Choroid plexus epithelial cell (primary cell): ENCODE measurements at regions not wholly inside any gene's neighbourhood (a gene's known extent, or its start where the extent isn't known, plus 50 kb on each side); places are given as distances from the start of the nearest gene placed in this dataset.

Experiments used
- DNase-seq: peaks from one replicate; pipeline ENCODE4 v3.0.0-alpha.2; 2010; ENCODE audit warnings: low read depth
- H3K4me3 ChIP-seq: 2 replicates; pipeline ENCODE4 v1.5.1; 2011; ENCODE audit warnings: low read depth, mild to moderate bottlenecking, control low read depth, low read length, moderate library complexity
- TF ChIP-seq, protein P1 (sequence below): conservative IDR thresholded peaks from 2 replicates; pipeline ENCODE4 v1.5.1; 2011; ENCODE audit warnings: low read depth, mild to moderate bottlenecking, control low read depth, inconsistent platforms, low read length, moderate library complexity

- DNase-seq, result no peak
- no peak overlapping the region for H3K4me3 ChIP-seq
- TF ChIP-seq, protein P1, sequence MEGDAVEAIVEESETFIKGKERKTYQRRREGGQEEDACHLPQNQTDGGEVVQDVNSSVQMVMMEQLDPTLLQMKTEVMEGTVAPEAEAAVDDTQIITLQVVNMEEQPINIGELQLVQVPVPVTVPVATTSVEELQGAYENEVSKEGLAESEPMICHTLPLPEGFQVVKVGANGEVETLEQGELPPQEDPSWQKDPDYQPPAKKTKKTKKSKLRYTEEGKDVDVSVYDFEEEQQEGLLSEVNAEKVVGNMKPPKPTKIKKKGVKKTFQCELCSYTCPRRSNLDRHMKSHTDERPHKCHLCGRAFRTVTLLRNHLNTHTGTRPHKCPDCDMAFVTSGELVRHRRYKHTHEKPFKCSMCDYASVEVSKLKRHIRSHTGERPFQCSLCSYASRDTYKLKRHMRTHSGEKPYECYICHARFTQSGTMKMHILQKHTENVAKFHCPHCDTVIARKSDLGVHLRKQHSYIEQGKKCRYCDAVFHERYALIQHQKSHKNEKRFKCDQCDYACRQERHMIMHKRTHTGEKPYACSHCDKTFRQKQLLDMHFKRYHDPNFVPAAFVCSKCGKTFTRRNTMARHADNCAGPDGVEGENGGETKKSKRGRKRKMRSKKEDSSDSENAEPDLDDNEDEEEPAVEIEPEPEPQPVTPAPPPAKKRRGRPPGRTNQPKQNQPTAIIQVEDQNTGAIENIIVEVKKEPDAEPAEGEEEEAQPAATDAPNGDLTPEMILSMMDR, result no peak
Observed at GRCh38 chr11:119993722-119994121, 144.2 kb downstream of the TRIM29 start.

DNA sequence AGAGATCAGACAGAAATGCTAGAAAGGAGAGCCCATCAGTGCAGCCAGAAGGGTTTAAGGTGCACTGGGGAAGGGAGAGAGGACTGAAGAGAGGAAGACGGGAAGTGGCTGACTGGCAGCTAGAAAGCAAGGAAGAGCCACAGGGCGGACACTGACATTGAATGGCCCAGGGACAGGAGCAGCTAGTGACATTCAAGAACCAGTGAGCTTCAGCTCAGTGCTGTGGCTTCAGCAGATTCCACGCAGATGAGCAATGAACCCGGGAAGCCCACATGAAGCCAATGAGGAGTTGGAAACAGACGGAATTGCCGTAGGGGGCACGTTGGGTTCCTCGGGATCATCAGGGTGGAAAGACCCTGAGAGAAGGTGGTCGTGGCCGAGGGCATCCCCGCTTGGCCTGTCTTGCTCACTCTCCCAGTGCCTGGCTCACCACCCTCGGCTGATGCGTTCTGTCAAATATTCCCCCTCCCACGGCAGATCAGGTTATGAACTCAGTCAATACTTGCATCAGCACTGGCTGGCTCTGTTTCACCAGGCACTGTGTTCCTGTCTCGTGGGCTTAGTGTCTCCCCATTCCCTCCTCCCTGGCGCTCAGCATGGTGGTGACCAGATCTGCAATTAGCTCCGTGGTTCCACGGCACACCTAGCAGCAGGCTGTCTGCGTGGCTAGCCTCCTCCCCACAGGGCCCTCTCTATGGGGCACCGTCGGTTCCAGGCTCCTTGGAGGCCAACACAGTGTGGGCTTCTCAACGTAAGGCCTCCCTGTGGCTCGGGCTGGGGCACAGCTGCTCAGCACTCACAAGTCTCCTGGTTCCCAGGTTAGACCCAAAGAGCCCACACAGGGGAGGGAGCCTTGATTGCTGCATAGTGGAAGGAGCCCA lies 145.5 kb downstream of the TRIM29 start:
- TF ChIP-seq, protein P1, result no peak
- H3K4me3 ChIP-seq, result no peak overlapping the region
- DNase-seq, result no peak

GRCh38 chr11:119991669-119992068 lies 146.2 kb downstream of the TRIM29 start:
- TF ChIP-seq, protein P1, result no peak
- DNase-seq, result no peak
- no peak overlapping the region for H3K4me3 ChIP-seq

DNA sequence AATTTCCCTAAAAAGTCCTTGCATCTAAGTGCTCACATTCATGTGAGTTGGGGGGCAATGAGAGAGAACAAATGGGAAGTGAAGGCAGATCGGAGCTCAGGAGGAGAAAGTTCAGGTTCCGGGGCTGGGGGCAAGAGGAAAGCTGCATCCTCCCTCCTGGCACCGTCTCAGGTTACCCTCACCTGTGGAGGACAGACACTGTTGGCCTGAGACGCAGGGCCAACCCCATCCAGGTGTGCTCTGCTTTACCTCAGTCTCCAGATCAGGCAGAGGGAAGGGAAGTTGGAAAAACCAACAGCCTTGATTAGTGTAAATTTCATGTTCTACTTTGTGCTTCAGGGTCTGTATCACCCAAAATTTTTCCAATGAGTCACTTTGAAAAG lies 146.9 kb downstream of the TRIM29 start:
- TF ChIP-seq, protein P1, result no peak
- no peak for DNase-seq
- H3K4me3 ChIP-seq, result no peak overlapping the region

DNA sequence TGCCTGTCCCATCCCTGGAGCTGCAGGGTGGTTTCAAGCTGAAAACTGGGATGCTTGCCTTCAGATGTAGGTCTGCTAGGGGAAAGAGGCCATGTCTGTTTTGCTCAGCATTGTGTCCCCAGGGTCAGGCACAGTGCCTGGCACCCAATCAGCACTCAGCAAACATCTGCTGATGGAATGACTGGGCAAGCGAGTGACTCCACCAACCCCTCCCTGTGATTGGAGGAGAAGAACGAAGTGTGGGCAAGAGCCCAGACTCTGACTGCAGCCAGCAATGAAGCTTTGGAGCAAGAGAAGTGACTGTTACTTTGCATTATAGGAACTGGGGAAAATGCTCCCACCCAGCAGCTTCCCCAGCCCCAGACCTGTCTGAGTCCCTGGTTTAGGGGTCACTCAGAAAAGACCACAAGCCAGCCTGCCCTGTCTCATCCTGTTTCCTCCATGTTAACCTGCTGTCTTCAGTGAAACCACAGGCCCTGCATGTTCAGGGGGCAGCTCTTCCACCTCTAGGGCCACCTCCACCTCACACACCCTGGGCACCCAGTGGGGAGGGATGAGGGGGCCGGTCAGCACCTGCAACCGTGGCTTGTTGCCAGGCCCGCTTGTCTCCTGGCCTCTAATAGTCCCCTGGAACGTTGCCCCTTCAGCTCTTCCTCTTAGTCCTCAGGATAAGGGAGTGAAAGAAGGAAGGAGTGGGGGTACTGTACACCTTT lies 147.4 kb downstream of the TRIM29 start:
- H3K4me3 ChIP-seq, result no peak overlapping the region
- TF ChIP-seq, protein P1, result no peak
- no peak for DNase-seq

DNA sequence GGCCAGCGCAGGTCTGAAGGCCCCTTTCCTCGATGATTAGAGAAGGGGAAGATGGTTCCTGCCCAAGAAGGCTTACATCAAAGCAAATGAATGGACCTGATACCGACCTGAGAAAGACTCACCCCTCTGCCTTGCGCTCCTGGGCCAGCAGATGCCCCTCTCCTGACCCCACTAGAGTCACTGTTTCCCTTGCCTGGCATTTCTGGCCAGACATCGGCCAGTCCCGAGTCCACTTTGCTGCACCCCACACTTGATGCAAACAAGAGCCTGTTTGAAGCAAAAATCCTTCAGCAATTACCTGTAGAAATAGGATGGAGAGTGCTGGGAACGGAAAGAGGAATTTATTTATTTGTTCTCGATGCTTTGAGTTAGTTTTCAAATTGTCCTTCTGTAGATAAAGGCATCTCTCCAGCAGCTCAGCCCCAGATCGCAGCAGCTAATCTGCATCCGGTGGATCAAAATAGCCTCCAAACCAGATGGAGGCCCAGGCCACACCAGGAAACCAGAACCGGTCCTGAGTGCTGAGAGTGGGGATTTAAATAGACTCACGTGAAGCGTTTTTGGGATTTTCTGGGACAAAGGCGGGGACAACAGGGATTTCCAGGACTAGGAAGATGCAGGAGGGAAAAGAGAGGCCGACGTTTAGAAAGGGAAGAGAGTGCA lies 148.6 kb downstream of the TRIM29 start:
- no peak overlapping the region for H3K4me3 ChIP-seq
- no peak for DNase-seq
- TF ChIP-seq, protein P1, result no peak
